Breast epithelium (tissue), 4 donors: ENCODE measurements at regions not wholly inside any gene's neighbourhood (a gene's known extent, or its start where the extent isn't known, plus 50 kb on each side); places are given as distances from the start of the nearest gene placed in this dataset.

Experiments used
- DNase-seq, 2 donors: peaks; one replicate each; pipeline ENCODE4 v3.0.0-alpha.2; 2019; ENCODE audit warnings: low spot score in 2 of 2
- H3K27ac ChIP-seq, 2 donors: fragments of 200-600 bp; sonication (generic) in 1 of 2; one replicate each; pipeline ENCODE4 v1.5.1; 2016 to 2019; ENCODE audit warnings: mild to moderate bottlenecking in 1 of 2
- H3K27me3 ChIP-seq, 2 donors: fragments of 200-600 bp; sonication (generic) in 1 of 2; one replicate each; pipeline versions ENCODE4 v1.5.1 to v1.6.0; 2017 to 2019; ENCODE audit warnings: control low read depth in 1 of 2, mild to moderate bottlenecking in 1 of 2
- H3K36me3 ChIP-seq: fragments of 200-600 bp; one replicate; pipeline ENCODE4 v1.5.1; 2019
- H3K4me1 ChIP-seq, 2 donors: fragments of 200-600 bp; sonication (generic); one replicate each; pipeline ENCODE4 v1.5.1; 2016 to 2019; ENCODE audit warnings: control low read depth in 1 of 2
- H3K4me3 ChIP-seq, 3 donors: fragments of 200-600 bp; sonication (generic); 1 replicate in 2 of 3; 2 replicates in 1 of 3; pipeline ENCODE4 v1.5.1; 2016 to 2019; ENCODE audit warnings: mild to moderate bottlenecking in 3 of 3, moderate library complexity in 2 of 3
- H3K9me3 ChIP-seq, 2 donors: fragments of 200-600 bp; sonication (generic) in 1 of 2; one replicate each; pipeline ENCODE4 v1.5.1; 2016 to 2019; ENCODE audit warnings: control low read depth in 1 of 2
- POLR2A ChIP-seq: fragments of 450-650 bp; IDR thresholded peaks from one replicate; pipeline ENCODE4 v1.6.1; 2016; ENCODE audit warnings: antibody characterized with exemption, mild to moderate bottlenecking, moderate library complexity
- POLR2AphosphoS5 ChIP-seq, 3 donors: sonication (generic); formaldehyde crosslinking; IDR thresholded peaks; one replicate each; pipeline ENCODE4 v1.6.1; 2017; ENCODE audit warnings: antibody characterized with exemption in 3 of 3
- intact Hi-C: fragments of 100-400 bp; cut with DNase I; formaldehyde crosslinking; loops from one replicate; pipeline ENCODE4 v1.15.1; 2023; ENCODE audit warnings: low total_unique reads
- TF ChIP-seq, protein P1 (sequence below), 3 donors: fragments of 450-650 bp; IDR thresholded peaks; one replicate each; pipeline ENCODE4 v1.5.1; 2016 to 2017; ENCODE audit warnings: antibody characterized with exemption in 3 of 3, mild to moderate bottlenecking in 3 of 3, moderate library complexity in 3 of 3

DNA sequence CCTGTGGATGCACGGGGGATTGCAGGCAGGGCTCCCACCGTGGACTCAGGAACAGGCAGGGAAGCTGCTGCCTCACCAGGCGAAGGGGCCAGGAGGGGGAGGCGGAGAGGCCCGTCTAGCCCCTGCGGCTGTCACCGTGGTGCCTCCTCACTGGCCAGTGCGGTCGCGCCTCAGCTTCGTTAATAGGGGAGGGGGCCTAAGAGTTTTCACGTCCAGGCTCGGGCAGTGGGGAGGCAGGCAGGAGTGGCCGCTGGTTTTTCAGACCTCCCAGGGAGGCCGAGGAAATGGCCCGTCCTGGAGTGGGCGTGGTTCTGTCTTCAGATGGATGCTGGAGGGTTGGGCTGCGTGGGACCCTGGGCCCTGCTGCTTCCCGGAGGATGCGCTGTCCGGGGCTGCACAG, 91.1 kb upstream of the B3GAT1 start:
- Histone ChIP-seq H3K4me3 (no peak overlapping the region), H3K27me3 (no peaks in the 10 kb centered on the region), H3K27ac (no peak overlapping the region), H3K9me3 (no peaks in the 10 kb centered on the region), H3K4me1 (no peaks in the 10 kb centered on the region), H3K36me3 (no peaks in the 10 kb centered on the region)
- intact Hi-C loops = no loop called here
- DNase-seq = peak in 1 of 2 donors; percentile 36
- TF ChIP-seq POLR2AphosphoS5 (IDR thresholded peaks at IDR 0.05) = no peak
- no peak for TF ChIP-seq POLR2A
- TF ChIP-seq, protein P1, sequence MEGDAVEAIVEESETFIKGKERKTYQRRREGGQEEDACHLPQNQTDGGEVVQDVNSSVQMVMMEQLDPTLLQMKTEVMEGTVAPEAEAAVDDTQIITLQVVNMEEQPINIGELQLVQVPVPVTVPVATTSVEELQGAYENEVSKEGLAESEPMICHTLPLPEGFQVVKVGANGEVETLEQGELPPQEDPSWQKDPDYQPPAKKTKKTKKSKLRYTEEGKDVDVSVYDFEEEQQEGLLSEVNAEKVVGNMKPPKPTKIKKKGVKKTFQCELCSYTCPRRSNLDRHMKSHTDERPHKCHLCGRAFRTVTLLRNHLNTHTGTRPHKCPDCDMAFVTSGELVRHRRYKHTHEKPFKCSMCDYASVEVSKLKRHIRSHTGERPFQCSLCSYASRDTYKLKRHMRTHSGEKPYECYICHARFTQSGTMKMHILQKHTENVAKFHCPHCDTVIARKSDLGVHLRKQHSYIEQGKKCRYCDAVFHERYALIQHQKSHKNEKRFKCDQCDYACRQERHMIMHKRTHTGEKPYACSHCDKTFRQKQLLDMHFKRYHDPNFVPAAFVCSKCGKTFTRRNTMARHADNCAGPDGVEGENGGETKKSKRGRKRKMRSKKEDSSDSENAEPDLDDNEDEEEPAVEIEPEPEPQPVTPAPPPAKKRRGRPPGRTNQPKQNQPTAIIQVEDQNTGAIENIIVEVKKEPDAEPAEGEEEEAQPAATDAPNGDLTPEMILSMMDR (IDR thresholded peaks at IDR 0.05) = no peak

DNA sequence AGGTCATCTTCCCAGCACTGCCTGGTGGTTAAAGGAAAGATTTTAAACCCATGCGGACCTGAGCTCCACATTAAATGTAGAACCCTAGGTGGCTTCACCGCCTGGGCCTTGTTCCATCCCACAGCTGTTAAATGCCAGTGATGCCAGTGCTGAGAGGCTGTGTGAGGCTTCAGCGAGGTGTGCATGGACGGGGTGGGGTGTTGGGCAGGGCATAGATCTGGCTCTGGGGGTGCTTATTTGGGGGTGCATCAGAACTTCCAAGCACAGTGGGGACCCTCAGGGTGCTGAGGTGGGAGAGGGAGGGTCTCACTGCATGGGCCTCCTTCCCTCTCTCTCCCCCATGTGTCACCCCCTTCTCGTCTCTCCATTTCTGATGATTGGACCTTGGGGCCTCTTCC, 90.1 kb upstream of the B3GAT1 start:
- H3K4me1 ChIP-seq = no peaks in the 10 kb centered on the region
- intact Hi-C loops = no loop called here
- H3K36me3 ChIP-seq = no peaks in the 10 kb centered on the region
- peak in 1 of 2 donors; percentile 34 for DNase-seq
- H3K27ac ChIP-seq = no peak overlapping the region
- TF ChIP-seq, protein P1 (IDR thresholded peaks at IDR 0.05) = no peak
- TF ChIP-seq POLR2A (no peak), POLR2AphosphoS5 (IDR thresholded peaks at IDR 0.05) (no peak)
- no peaks in the 10 kb centered on the region for H3K9me3 ChIP-seq
- H3K4me3 ChIP-seq = no peak overlapping the region
- H3K27me3 ChIP-seq = no peaks in the 10 kb centered on the region

- Histone ChIP-seq H3K9me3 (no peaks in the 10 kb centered on the region), H3K36me3 (no peaks in the 10 kb centered on the region), H3K4me1 (no peaks in the 10 kb centered on the region), H3K4me3 (no peak overlapping the region), H3K27me3 (no peaks in the 10 kb centered on the region), H3K27ac (no peak overlapping the region)
- DNase-seq = peak in 1 of 2 donors; percentile 41
- no peak for TF ChIP-seq POLR2A
- TF ChIP-seq, protein P1 (IDR thresholded peaks at IDR 0.05) = no peak
- no peak for TF ChIP-seq POLR2AphosphoS5 (IDR thresholded peaks at IDR 0.05)
- intact Hi-C loops = no loop called here
Observed at GRCh38 chr11:134501406-134502152, 89.5 kb upstream of the B3GAT1 start.

DNA sequence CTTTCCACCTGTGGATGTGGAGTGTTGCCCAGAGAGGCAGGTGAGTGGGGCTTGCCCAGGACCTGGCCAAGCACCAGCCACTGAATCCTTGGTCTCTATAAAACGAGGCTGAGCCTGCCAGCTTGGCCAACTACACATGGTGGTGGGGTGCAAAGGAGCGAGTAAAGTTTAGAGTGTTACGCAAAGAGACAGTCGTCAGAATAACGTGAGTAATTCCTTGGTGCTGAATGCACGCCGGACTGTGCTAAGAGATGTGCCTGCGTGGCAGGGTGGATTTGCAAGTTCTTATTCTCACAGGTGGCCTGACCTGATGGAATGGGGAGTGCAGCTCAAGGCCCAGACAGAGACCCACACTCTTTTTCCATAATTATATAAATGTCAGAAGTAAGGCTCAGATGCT, 88.6 kb upstream of the B3GAT1 start:
- no peaks in the 10 kb centered on the region for H3K9me3 ChIP-seq
- no peak overlapping the region for H3K4me3 ChIP-seq
- intact Hi-C loops = no loop called here
- H3K27ac ChIP-seq = no peak overlapping the region
- H3K36me3 ChIP-seq = no peaks in the 10 kb centered on the region
- no peaks in the 10 kb centered on the region for H3K27me3 ChIP-seq
- DNase-seq = peak in 1 of 2 donors; percentile 35
- no peaks in the 10 kb centered on the region for H3K4me1 ChIP-seq
- TF ChIP-seq, protein P1 (IDR thresholded peaks at IDR 0.05) = no peak
- TF ChIP-seq POLR2A = no peak
- TF ChIP-seq POLR2AphosphoS5 (IDR thresholded peaks at IDR 0.05) = no peak

DNA sequence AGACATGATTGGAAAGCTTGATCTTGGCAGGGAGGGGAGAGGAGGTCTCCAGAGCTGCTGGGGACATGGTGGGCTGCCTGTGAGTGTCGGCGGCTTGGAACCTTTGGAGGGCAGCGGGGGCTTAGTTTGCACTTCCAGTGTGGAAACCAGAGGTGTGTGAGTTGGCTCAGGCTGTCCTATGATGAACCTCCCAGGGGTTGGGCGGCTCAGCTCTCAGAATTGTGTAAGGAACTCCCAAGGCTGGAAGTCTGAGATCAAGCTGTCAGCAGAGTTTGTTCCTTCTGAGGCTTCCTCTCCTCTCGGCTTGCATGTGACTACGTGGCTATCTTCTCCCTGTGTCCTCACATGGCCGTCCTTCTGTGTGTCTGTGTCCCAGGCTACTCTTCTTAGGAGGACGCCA, 87.9 kb upstream of the B3GAT1 start:
- intact Hi-C loops = no loop called here
- TF ChIP-seq POLR2AphosphoS5 (IDR thresholded peaks at IDR 0.05) = no peak
- TF ChIP-seq, protein P1 (IDR thresholded peaks at IDR 0.05) = no peak
- no peaks in the 10 kb centered on the region for H3K27me3 ChIP-seq
- DNase-seq = peak in 1 of 2 donors; percentile 36
- H3K4me1 ChIP-seq = no peaks in the 10 kb centered on the region
- H3K9me3 ChIP-seq = peaks cover 0 to 3% of the 10 kb centered on the region in 2 donors
- no peak overlapping the region for H3K27ac ChIP-seq
- H3K4me3 ChIP-seq = no peak overlapping the region
- H3K36me3 ChIP-seq = no peaks in the 10 kb centered on the region
